Osteocyte (in vitro differentiated cells): ENCODE measurements at regions not wholly inside any gene's neighbourhood (a gene's known extent, or its start where the extent isn't known, plus 50 kb on each side); places are given as distances from the start of the nearest gene placed in this dataset.
"Not testable (repeated sequence)": the region's sequence is repeated elsewhere in the genome, so short reads cannot be mapped to it uniquely, and the experiment has no call there.

ENCODE experiments used
- DNase-seq: peaks from one replicate; pipeline ENCODE4 v3.0.0; 2021; ENCODE audit warnings: mixed read lengths; ENCODE audit not compliant: unreplicated experiment; ENCODE audit errors: extremely low spot score
- H3K27ac Mint-ChIP-seq: one replicate; pipeline ENCODE4 v1.8.0; 2021; ENCODE audit warnings: mild to moderate bottlenecking, mixed read lengths; ENCODE audit not compliant: unreplicated experiment
- H3K27me3 Mint-ChIP-seq: one replicate; pipeline ENCODE4 v1.8.0; 2021; ENCODE audit warnings: mixed read lengths; ENCODE audit not compliant: unreplicated experiment
- H3K36me3 Mint-ChIP-seq: one replicate; pipeline ENCODE4 v1.8.0; 2021; ENCODE audit warnings: mixed read lengths; ENCODE audit not compliant: unreplicated experiment
- H3K4me1 Mint-ChIP-seq: one replicate; pipeline ENCODE4 v1.8.0; 2021; ENCODE audit warnings: mixed read lengths; ENCODE audit not compliant: unreplicated experiment
- H3K4me3 Mint-ChIP-seq: one replicate; pipeline ENCODE4 v1.8.0; 2021; ENCODE audit warnings: mild to moderate bottlenecking, moderate library complexity, mixed read lengths; ENCODE audit not compliant: unreplicated experiment
- H3K9me3 Mint-ChIP-seq: one replicate; pipeline ENCODE4 v1.8.0; 2021; ENCODE audit warnings: mixed read lengths; ENCODE audit not compliant: unreplicated experiment
- TF ChIP-seq, protein P1 (sequence below): fragments of 200-600 bp; sonication (generic); IDR thresholded peaks from 2 replicates; pipeline ENCODE4 v1.5.0; 2021; ENCODE audit warnings: antibody characterized with exemption, mild to moderate bottlenecking, moderate library complexity

DNA sequence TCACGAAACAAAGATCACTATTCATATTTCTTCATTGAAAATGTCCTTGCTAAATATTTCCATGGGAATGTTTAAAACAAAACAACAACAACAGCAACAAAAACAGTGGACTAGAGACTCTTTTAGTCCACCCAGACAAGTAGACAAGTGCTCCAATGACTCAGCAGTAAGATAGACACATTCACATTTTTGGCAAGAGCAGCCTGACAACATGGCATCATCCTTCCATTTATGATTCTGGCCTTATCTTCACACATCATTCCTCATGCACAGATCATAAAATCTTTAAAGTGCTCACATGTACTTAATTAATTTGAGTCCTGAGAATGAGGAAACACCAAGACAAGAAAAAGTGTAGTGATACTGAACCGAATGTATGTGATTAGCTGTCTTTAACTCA lies 132.6 kb upstream of the PDE4D start:
- no peak overlapping the region for H3K27ac Mint-ChIP-seq
- TF ChIP-seq, protein P1, sequence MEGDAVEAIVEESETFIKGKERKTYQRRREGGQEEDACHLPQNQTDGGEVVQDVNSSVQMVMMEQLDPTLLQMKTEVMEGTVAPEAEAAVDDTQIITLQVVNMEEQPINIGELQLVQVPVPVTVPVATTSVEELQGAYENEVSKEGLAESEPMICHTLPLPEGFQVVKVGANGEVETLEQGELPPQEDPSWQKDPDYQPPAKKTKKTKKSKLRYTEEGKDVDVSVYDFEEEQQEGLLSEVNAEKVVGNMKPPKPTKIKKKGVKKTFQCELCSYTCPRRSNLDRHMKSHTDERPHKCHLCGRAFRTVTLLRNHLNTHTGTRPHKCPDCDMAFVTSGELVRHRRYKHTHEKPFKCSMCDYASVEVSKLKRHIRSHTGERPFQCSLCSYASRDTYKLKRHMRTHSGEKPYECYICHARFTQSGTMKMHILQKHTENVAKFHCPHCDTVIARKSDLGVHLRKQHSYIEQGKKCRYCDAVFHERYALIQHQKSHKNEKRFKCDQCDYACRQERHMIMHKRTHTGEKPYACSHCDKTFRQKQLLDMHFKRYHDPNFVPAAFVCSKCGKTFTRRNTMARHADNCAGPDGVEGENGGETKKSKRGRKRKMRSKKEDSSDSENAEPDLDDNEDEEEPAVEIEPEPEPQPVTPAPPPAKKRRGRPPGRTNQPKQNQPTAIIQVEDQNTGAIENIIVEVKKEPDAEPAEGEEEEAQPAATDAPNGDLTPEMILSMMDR, result no peak
- DNase-seq, result no peak
- no peaks in the 10 kb centered on the region for H3K4me1 Mint-ChIP-seq
- H3K27me3 Mint-ChIP-seq, result peaks cover 4% of the 10 kb centered on the region
- H3K4me3 Mint-ChIP-seq, result no peak overlapping the region
- H3K9me3 Mint-ChIP-seq, result no peaks in the 10 kb centered on the region
- no peaks in the 10 kb centered on the region for H3K36me3 Mint-ChIP-seq

DNA sequence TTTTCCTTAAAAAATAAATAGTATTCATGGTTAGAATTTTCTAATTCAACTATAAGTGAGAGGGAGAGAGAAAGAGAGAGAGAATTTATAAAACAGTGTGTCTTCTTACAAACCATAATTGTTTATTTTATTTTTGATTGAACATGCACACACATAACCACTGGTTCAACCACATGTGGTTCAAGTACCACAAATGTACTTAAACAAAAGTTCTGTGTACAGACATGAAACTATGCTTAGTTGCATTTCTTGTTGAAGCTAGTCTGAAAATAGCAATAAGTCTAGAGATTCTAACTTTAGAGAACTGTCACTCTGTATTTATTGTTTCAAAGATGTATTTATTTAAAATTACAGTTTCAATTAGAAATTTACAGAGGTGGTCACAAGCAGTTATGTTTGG lies 130.6 kb upstream of the PDE4D start:
- DNase-seq, result no peak
- no peak overlapping the region for H3K27ac Mint-ChIP-seq
- peaks cover 4% of the 10 kb centered on the region for H3K27me3 Mint-ChIP-seq
- TF ChIP-seq, protein P1, result no peak
- no peaks in the 10 kb centered on the region for H3K9me3 Mint-ChIP-seq
- H3K4me1 Mint-ChIP-seq, result no peaks in the 10 kb centered on the region
- H3K4me3 Mint-ChIP-seq, result no peak overlapping the region
- H3K36me3 Mint-ChIP-seq, result no peaks in the 10 kb centered on the region

DNA sequence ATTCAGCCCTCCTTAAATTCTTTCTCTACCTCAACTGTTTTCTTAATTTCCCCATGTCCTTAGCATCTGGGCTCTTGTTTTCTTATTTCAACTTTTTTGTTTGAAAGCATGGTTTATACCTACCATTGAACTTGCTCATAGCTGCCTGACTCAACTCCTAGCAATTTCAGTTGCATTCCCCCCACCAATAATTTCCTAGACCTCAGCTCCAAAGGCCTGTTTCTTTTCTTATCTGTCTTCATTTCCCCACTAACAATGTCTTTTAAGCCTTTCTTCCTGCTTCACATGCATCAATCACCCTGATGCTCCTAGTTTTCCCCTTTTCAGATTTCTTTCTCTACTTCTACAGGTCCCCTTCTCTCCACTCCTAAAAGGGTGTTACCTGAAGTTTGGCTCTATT lies 129.7 kb upstream of the PDE4D start:
- no peaks in the 10 kb centered on the region for H3K9me3 Mint-ChIP-seq
- no peak overlapping the region for H3K4me3 Mint-ChIP-seq
- H3K27me3 Mint-ChIP-seq, result peaks cover 6% of the 10 kb centered on the region
- H3K36me3 Mint-ChIP-seq, result no peaks in the 10 kb centered on the region
- TF ChIP-seq, protein P1, result no peak
- H3K27ac Mint-ChIP-seq, result no peak overlapping the region
- DNase-seq, result no peak
- no peaks in the 10 kb centered on the region for H3K4me1 Mint-ChIP-seq

DNA sequence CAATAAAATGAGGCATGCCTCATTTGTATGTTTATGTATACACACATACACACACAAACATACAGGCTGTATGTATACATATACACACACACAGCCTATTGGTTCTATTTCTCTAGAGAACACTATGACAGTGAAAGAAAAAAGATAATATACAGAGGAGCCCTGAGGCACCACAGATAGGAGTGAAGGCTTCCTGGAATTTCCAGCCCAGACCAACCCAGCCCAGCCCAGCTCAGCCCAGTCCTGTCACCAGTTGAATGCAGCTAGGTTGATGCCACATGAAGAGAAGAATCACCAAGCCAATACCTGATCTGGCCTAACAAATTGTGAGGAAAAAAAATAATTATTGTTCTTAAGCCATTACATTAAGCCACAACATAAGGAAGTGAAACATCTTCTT lies 126.9 kb upstream of the PDE4D start:
- TF ChIP-seq, protein P1, result no peak
- H3K27me3 Mint-ChIP-seq, result peaks cover 6% of the 10 kb centered on the region

DNA sequence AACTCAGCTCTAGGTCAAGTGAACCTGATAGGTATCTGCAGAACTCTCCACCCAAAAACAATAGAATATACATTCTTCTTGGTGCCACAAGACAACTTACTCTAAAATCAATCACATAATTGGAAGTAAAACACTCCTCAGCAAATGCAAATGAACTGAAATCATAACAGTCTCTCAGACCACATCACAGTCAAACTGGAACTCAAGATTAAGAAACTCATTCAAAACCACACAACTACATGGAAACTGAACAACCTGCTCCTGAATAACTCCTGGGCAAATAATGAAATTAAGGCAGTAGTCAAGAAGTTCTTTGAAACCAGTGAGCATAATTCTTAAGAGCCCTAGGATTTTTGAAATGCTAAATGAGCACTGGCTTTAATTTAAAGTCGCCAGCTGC lies 125.4 kb upstream of the PDE4D start:
- H3K4me1 Mint-ChIP-seq, DNase-seq, H3K27ac Mint-ChIP-seq, H3K36me3 Mint-ChIP-seq, H3K27me3 Mint-ChIP-seq, H3K4me3 Mint-ChIP-seq: not testable (repeated sequence)
- peaks cover 11% of the 10 kb centered on the region for H3K9me3 Mint-ChIP-seq

More for the DNA sequence above, 126.9 kb upstream of the PDE4D start:
- H3K4me1 Mint-ChIP-seq, result no peaks in the 10 kb centered on the region
- no peak overlapping the region for H3K27ac Mint-ChIP-seq
- no peaks in the 10 kb centered on the region for H3K36me3 Mint-ChIP-seq
- DNase-seq, result no peak
- H3K9me3 Mint-ChIP-seq, result peaks cover 7% of the 10 kb centered on the region
- H3K4me3 Mint-ChIP-seq, result no peak overlapping the region

DNA sequence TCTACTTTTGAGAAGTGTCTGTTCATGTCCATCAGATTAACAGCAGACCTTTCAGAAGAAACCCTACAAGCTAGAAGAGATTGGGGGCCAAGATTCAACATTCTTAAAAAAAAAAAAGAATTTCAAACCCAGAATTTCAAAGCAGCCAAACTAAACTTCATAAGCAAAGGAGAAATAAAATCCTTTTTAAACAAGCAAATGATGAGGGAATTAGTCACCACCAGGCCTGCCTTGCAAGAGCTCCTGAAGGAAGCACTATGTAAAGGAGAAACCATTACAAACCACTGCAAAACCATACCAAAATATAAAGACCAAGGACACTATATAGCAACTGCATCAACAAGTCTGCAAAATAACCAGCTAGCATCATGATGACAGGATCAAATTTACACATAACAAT lies 124.6 kb upstream of the PDE4D start:
- no peak overlapping the region for H3K27ac Mint-ChIP-seq
- no peak for DNase-seq
- peaks cover 2% of the 10 kb centered on the region for H3K27me3 Mint-ChIP-seq
- TF ChIP-seq, protein P1, result no peak
- no peaks in the 10 kb centered on the region for H3K36me3 Mint-ChIP-seq
- peaks cover 11% of the 10 kb centered on the region for H3K9me3 Mint-ChIP-seq
- H3K4me3 Mint-ChIP-seq, result no peak overlapping the region
- H3K4me1 Mint-ChIP-seq, result no peaks in the 10 kb centered on the region
